Stimulated activated CD8-positive, alpha-beta memory T cell treated with anti-CD3 and anti-CD28 coated beads, Interleukin-4, amount 100 ng/mL, for 4 hours (primary cell): ENCODE measurements at regions not wholly inside any gene's neighbourhood (a gene's known extent, or its start where the extent isn't known, plus 50 kb on each side); places are given as distances from the start of the nearest gene placed in this dataset.
"Not testable (repeated sequence)": the region's sequence is repeated elsewhere in the genome, so short reads cannot be mapped to it uniquely, and the experiment has no call there.

Experiments
- DNase-seq, 2 donors: peaks; one replicate each; pipeline ENCODE4 v3.0.0-alpha.2; 2020; ENCODE audit warnings: low read depth in 2 of 2, low spot score in 1 of 2

- DNase-seq = no peak
Observed at GRCh38 chr10:3578682-3579081, 206.3 kb downstream of the KLF6 start.

GRCh38 chr10:3578159-3578558, 206.8 kb downstream of the KLF6 start:
- no peak for DNase-seq

GRCh38 chr10:3574451-3574850, 210.6 kb downstream of the KLF6 start:
- DNase-seq = no peak

- no peak for DNase-seq
Observed at GRCh38 chr10:3573498-3573897, 211.5 kb downstream of the KLF6 start.

- DNase-seq = no peak
Observed at GRCh38 chr10:3571310-3571825, 213.6 kb downstream of the KLF6 start.

GRCh38 chr10:3570855-3571266, 214.1 kb downstream of the KLF6 start:
- DNase-seq = no peak

- no peak for DNase-seq
Observed at GRCh38 chr10:3570131-3570729, 214.8 kb downstream of the KLF6 start.

GRCh38 chr10:3568983-3569382, 216.0 kb downstream of the KLF6 start:
- DNase-seq = no peak

GRCh38 chr10:3568392-3568791, 216.6 kb downstream of the KLF6 start:
- no peak for DNase-seq

- no peak for DNase-seq
Observed at GRCh38 chr10:3567291-3567963, 217.6 kb downstream of the KLF6 start.

- no peak for DNase-seq
Observed at GRCh38 chr10:3566627-3567026, 218.4 kb downstream of the KLF6 start.

GRCh38 chr10:3564346-3565002, 220.5 kb downstream of the KLF6 start:
- no peak for DNase-seq

GRCh38 chr10:3563298-3563697, 221.7 kb downstream of the KLF6 start:
- DNase-seq = no peak

- not testable (repeated sequence) for DNase-seq
Observed at GRCh38 chr10:3560628-3561027, 224.4 kb downstream of the KLF6 start.

- DNase-seq = no peak
Observed at GRCh38 chr10:3559527-3559926, 225.5 kb downstream of the KLF6 start.

GRCh38 chr10:3559011-3559410, 226.0 kb downstream of the KLF6 start:
- no peak for DNase-seq

GRCh38 chr10:3556191-3557017, 228.6 kb downstream of the KLF6 start:
- DNase-seq = not testable (repeated sequence)

- DNase-seq = no peak
Observed at GRCh38 chr10:3554121-3554522, 230.9 kb downstream of the KLF6 start.

- no peak for DNase-seq
Observed at GRCh38 chr10:3552281-3552680, 232.7 kb downstream of the KLF6 start.

- no peak for DNase-seq
Observed at GRCh38 chr10:3551761-3552160, 233.2 kb downstream of the KLF6 start.

GRCh38 chr10:3549118-3549517, 235.9 kb downstream of the KLF6 start:
- DNase-seq = no peak
